HUDEP-2 (cell line): ENCODE measurements at regions not wholly inside any gene's neighbourhood (a gene's known extent, or its start where the extent isn't known, plus 50 kb on each side); places are given as distances from the start of the nearest gene placed in this dataset.

Source experiments
- DNase-seq, 76 experiments: peaks; one replicate each; lab custom pipeline; 2025; ENCODE audit not compliant: unreplicated experiment in 76 of 76; lab: John Stamatoyannopoulos, UW

DNA sequence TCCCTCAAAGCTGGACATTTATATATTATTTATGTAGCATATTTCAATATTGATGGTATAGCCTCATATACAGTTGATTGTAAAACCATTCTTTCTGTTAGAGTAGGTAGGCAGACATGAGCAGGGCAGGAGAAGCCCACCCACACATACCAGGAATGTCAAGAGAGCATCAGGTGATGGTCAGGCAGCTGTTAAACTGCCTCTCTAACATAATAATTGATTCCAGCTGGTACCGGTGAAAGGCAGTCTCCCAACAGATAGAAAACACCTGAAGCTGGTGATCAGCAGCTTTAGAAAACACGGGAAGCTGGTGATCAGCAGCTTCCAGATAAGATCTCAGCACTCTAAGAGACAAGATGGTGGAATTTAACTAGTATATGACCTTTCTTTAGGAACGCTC, 132.9 kb downstream of the SLITRK6 start:
- DNase-seq, result no peak

DNA sequence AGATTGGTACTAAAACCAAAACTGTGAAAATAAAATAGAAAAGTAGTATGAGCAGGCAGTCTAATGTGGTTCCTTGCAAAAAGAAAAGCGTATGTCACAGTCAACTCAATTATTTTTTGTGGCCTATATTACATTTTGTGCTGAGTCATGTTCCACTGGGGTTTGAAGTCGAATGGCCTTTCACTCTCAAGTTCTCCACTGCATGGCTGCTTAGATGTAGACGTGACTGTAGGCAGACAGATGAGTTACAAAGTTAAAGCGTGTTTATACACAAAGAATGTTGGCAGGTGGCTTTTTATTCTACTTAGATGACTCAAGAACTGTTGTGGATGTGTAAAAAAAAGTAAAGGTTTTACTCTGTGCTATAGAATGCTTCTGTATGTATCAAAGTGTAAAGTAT, 133.9 kb downstream of the SLITRK6 start:
- DNase-seq, result peak in 1 of 76 experiments; percentile 11

DNA sequence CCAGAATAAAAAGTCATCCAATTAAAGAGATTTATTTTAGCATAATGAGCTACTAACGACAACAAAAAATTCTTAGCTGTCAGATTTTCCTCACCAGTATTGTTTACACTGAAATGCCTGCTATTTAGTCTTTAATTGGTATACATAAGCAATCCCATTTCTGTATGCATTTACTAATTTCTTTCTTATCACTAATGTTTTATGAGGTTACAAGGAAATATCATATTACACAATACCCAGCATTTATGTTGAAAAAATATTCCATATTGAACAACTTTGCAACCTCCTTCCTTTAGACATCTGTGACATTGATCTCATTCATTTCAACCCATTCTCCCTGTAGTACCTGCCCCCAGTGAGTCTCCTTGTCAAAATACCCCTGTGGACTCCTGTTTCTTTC, 135.4 kb downstream of the SLITRK6 start:
- no peak for DNase-seq

DNA sequence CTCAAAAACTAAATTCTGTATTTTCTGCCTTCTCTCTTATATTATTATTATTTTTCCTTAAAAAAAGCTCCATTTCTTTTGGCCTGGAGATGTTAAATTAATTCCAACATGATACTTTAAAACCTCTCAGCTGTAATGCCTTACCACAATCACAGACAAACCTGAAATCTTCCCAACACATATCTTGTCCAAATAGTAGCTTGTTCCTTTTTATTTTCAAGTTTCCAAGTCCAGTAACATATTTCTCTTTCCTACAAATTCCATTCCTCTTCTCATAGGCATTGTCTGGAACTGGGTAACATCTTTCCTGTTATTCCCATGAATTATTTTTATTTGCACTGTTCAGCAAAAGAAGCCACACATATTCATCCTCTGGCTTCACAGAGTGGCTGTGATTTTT, 137.0 kb downstream of the SLITRK6 start:
- no peak for DNase-seq

DNA sequence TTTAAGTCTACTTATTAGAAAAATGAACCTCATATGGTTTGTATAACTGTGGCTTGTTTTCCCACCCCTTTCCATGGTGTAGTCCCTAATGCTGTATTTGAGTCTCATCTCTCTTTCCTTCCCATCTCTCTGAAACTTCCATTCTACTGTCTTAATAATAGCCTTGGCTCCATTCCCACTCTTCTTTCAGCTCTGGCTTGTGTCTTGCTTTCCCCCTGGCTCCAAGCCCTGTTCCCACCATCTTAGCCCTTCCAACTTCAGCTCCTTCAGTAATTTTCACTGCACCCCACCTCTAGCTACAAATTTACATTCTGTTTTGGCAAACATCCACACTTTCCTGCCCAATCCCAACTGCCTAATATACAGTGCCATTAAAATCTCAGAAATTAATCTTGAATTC, 137.5 kb downstream of the SLITRK6 start:
- DNase-seq, result no peak

DNA sequence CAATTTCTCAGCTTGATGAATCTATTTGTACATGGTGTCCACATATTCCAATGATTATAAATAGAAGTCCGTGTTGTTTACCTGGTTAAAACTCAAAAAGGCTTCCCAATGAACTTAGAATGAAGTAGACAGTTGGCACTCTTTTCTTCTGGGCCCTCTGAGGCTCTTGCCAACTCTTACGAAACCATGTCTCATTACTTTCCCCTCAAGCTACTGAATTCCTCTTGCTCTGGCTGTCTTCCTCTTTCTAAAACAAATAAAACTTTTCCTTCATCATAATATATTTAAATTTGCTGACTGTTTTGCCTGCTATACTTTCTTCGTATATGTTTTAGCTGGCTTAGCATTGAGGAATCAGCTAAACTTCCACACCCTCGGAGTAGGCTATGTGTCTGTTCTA, 139.7 kb downstream of the SLITRK6 start:
- no peak for DNase-seq

DNA sequence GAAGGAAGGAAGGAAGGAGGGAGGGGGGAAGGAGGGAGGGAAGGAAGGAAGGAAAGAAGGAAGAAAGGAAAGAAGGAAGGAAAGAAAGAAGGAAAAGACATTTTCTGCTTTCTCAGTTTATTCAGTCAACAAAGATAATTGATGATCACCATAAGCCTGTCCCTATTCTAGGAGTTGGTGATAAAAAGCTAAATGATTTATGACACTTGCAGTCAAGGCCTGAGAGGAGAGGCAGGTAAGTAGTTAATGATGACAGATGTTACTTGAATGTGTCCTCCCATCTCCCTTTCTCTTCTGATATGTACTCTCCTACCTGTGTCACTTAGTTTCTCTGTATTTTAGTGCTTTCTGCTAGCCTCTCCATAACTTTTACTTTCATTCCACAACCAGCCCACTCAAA, 141.3 kb downstream of the SLITRK6 start:
- no peak for DNase-seq

DNA sequence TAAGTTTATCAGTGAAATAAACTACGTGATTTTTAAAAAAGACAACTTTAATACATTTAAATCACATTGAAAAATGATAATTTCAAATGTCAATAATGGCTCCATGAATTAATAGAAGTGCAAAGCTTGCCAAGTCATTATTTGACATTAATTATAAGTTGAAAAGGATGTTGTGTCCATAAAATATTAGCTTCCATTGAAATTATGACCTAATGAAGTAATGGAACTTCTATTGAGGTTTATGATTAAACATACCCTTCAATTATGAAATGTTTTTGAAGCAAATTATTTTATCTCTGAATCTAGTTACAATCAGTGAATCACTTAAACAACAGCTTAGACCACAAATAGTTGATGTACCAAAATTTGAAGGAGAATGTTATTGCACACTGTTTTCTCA, 144.2 kb downstream of the SLITRK6 start:
- DNase-seq, result no peak

DNA sequence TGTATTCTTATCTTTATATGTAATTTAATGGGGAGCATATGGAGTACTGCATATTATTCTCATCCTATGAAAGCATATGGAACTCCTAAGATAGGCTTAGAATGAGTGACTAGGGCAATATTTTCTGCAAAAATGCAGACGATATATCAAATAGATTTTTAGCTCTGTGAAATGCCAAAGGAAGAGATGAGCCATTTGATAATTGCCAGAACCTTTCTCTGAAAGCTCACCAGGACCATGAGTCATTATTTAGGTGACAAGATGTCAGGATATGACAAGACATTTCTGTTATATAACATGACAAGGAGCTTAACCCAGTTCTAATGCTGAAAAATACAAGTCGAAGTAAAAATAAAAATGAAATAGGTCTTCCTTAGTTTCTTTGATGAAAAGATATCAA, 145.0 kb downstream of the SLITRK6 start:
- peak in 4 of 76 experiments; percentile 8 to 46 (median 9) for DNase-seq

DNA sequence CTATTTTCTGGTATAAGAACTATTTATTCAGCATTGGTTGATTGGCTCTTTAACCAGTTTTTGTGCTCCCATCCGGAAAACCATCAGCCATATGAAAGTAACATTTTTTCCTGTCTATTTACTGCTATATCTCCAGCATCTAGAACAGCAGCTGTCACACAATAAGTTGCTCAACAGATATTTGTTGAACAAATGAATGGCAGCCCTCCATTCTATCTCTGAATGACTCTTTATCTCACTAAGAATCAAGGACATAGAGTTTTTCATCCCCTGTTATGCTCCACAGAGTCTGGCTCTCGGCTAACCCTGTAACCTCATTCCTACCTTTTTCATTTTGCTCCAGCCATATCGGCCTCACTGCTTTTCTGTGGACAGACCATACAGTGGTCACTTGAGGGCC, 145.5 kb downstream of the SLITRK6 start:
- no peak for DNase-seq

DNA sequence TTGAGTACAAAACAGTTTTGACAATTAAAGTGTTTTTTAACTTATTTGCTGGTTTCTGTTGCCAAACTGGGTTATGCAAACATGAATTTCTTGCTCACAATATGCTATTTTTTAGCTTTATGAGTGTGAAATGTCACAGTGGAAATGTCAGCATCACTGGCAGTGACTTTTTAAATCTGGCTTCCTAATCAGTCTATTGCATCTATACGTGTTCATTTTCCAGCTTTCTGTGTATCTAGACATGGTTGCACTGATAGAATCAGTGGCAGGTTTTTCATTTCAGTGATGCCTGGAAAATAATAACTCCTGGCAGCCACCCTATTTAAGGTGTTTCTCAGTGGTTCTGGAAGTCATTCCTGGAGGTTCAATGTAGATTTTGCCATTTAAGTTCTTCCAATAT, 146.7 kb downstream of the SLITRK6 start:
- DNase-seq, result no peak

DNA sequence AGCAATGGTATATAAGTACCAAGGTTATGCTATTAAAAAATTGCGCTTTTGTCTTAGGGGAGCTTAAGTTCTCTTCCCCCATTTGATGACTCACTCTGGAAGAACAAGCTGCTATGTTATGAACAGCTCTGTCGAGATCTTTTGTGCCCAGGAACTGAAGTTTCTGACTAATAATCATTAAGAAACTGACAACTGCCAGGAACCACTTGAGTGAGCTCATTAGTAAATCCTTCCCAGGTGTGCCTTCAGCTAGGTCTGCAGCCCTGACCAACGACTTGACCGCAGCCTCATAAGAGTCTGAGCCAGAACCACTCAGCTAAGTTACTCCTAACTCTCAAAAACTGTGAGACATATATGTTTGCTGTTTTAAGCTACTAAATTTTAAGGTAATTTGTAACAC, 147.8 kb downstream of the SLITRK6 start:
- peak in 1 of 76 experiments; percentile 9 for DNase-seq

DNA sequence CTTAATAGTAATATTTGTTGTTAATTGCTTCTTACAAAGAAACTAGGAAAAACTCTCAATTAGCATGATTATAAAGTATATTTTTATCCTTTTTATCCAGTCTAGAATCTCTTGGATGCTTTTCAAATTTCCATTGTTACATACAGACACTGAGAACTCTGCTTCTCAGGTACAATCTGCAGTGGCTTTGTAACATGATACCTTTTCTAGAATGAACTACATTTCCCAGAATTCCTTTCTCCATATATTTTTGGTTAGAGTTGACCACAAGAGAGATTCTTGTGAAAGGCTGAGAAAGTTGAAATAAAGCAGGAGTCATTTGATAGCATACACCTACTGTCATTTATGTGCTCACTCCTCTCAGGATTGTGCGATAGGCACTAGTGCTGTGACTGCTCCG, 148.6 kb downstream of the SLITRK6 start:
- no peak for DNase-seq

DNA sequence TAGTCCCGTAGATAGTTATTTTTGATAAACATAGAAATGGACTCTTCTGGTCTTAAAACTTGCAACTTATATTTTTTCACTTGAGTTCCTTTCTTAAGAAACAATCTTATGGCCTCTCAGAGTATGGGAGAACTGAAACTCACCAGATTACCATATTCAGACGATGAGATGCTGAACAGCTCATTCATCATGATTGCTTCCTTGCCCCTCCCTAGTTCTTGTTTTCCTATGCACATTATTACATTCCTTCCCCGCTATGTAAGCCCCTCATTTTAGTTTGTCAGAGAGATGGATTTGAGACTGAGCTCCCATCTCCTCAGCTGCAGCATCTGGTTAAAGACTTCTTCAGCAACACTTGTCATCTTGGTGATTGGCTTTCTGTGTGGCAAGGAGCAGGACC, 158.5 kb downstream of the SLITRK6 start:
- no peak for DNase-seq

DNA sequence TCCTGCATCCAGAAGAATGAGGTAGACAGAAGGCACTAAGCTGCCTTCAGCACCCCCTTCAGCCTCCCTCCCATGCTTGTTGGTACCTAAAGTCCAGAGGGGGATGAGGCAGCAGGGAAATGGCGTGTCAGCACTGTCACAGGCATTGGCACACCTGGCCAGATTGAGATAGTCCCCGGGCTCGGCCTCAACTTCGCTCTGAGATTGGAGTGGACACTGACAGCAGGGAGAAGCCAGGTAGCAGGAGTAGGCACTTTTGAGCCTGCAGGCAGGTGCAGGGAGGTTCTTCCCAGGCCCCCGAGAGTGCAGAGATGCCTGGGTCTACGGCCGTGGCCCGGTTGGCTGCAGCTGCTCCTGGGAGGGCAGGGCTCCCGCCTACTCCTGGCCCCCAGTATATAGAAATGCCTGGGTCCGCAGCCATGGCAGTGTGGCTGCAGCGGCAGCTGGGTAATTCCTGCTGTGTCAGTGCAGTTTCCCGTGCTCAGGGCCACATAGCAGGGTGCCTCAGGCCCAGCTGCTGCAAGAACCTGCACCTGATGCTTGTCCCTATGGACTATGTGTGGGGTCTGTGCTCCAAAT, 160.3 kb downstream of the SLITRK6 start:
- DNase-seq, result no peak

DNA sequence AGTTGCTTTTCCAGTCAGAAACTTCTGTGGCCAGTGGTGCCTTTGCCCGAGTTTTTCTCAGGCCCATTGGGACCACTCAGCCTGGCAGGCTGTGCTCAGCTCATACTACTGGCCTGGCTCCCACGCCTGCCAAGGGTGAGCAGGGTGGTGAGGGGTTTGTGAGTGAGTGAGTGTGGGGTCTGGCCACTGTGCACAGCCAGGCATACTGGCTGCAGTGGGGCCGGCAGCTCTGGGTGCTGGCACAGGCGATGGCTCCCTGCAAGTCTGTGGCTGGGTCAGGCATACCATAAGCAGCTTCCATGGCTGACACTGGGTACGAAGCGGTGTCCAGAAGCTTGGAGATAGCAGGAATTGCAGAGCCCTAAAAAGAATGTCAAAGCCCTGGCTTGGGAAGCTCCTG, 161.0 kb downstream of the SLITRK6 start:
- DNase-seq, result no peak

DNA sequence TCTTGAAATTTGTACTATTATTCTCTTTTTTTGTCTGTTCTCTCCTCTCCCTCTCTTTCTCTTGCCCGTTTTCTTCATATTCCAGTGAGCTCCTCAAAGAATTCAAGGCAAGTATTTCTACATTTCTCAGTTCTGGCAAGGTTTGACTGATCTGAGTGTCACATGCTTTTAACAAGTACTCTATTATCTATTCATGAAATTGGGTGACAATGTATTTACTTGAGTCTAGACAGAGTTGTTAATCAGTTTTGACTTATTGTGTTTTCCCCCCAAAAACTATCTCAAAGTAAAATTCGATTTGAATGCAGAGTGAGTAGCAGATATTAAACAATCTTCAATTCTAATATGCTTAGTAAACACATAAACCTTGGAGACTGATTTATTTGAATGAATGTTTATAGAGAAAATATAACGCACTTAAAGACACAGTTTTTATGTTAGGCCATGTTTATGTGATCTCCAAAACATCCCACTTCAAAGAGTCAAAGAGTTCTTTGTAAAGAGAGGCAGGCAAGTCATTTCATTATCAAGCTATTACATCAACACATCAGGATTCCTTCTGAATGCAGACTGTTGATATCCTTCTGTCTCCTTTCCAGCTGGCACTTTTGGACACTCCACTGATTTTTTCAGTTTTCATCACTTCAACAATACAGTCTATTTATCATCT, 166.6 kb downstream of the SLITRK6 start:
- DNase-seq, result no peak

DNA sequence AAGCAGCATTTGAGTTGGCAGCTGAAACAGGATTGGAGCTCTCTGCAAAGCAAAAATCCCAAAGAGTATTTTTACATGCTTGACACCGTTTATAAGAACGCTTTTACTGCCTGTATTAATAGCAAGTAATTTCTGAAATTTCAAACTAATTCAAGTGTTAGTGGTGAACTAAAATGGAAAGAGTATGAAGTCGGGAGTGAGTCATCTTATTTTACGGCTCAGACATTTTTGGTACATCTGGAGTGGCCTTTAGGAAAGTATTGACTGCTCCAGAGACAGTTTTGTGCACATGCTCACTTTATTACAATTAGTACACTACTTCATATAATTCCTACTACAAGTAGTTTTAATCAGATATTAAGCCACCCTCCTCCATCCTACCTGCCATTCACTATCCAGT, 167.4 kb downstream of the SLITRK6 start:
- no peak for DNase-seq

DNA sequence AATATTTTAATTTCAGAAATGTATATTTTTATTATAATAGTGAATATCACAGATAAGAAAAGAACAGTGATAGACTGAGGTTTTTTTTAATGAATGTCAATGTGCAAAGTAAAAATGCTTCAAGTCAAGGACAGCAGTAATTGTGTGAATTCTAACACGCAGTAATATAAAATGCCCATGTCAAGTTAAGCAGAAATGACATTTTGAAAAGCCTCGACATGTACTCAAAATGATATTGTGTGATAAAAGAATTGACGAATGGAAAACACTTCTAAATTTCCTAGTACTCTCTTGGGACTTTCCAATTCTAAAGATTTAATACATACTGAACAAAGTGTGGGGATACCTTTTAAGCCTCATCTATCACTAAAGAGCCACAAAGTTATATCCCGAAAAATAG, 172.6 kb downstream of the SLITRK6 start:
- DNase-seq, result no peak

DNA sequence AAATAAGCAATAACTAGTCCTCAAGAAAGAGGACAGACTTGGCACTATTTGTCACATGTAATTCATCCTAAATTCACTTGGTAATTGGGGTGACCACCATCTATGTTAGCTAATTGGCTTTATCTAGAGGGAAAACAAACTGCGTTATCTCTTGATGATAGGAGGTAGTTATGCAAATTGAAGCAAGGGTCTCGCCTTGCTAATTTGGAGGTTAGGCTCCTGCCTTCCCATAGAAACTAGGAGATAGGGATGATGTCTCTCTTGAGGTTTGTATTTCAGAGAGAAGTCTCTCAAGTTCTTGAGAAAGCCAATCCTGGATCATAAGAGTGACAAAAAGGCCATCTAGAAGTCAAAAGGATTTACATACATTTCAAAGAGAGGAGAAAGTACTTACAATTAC, 179.9 kb downstream of the SLITRK6 start:
- DNase-seq, result no peak

DNA sequence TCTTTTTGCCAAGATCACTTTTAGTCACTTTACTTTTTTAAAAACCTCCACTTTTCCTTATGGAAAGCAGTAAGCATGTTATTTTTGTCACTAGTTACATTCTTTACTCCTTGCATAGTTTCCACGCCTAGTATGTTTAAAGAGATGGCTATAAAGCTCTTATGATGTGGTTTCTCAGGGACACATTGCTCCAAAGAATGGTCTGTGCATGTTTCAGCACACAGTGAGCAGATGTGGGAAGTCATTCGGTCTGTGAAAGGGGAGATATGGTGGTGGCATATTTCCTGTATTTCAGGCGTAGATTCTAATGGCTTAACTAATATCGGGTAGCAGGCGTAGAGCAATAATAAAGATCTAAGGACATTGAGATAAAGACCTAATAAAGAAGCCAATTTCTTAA, 180.7 kb downstream of the SLITRK6 start:
- no peak for DNase-seq

DNA sequence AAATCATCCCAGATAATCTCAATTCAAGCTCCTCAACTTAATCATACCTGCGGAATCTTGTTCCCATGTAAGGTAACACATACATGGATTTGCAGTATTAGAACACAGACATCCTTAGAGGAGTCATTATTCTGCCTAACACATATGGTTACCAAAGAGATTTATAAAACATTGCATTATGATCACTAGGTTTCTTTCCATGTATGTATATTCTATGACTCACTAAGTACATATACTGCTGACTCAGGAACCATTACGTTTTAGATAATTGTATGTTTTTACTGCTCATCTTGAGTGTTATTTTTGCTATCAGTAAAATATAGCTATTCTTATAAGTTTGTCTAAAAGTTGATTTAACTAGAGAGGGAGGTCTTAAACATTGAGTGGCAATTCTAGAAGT, 182.9 kb downstream of the SLITRK6 start:
- no peak for DNase-seq

DNA sequence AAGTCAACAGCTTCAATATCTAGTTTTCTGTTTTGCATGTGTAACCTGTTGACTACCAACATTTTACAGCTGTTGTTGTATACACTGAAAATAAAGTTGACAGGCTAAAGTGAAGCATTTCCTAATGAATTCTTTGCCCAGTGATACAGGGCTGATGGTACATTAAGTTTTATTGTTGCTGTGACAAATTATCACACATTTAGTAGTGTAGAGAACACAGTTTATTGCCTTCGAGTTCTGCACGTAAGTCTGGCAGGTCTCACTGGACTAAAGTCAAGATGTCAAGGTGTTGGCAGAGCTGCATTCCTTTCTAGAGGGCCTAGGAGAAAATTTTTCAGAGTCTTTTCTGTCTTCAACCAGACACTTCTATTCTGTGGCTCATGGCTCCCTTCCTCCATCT, 184.2 kb downstream of the SLITRK6 start:
- DNase-seq, result no peak
